Sigmoid colon (tissue), 4 donors: ENCODE measurements at regions not wholly inside any gene's neighbourhood (a gene's known extent, or its start where the extent isn't known, plus 50 kb on each side); places are given as distances from the start of the nearest gene placed in this dataset.

Experiments used
- EP300 ChIP-seq, 4 donors: sonication (generic); formaldehyde crosslinking; IDR thresholded peaks; one replicate each; pipeline ENCODE4 v1.6.1; 2017; ENCODE audit warnings: antibody characterized with exemption in 4 of 4
- POLR2A ChIP-seq, 2 donors: fragments of 450-650 bp; IDR thresholded peaks; one replicate each; pipeline ENCODE4 v1.6.1; 2016; ENCODE audit warnings: antibody characterized with exemption in 2 of 2, mild to moderate bottlenecking in 2 of 2, moderate library complexity in 2 of 2
- TF ChIP-seq, protein P1 (sequence below), 4 experiments: fragments of 450-650 bp in 3 of 4; fragments of 200-600 bp in 1 of 4; IDR thresholded peaks; one replicate each; pipeline ENCODE4 v1.5.1; 2016 to 2019; ENCODE audit warnings: antibody characterized with exemption in 4 of 4, mild to moderate bottlenecking in 3 of 4, moderate library complexity in 2 of 4

DNA sequence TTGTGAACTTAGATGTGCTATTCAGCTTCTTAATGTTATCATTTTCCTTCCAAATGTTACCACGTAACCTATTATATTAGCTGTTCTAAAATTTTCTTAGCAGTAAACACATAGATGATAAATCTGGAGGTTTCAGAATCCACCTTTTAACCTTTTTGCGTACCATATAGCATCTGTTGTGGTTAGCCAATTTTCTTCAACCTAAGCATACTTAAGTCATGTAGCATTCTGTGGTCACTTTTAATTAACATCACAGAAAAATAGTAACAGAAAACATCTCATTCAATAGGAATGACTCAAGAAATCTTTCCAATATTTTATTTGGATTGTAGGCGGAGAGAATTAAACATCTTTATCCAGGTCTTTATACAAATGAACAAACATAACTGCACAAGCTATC is 1465.3 kb upstream of the GBE1 start:
- TF ChIP-seq, protein P1, sequence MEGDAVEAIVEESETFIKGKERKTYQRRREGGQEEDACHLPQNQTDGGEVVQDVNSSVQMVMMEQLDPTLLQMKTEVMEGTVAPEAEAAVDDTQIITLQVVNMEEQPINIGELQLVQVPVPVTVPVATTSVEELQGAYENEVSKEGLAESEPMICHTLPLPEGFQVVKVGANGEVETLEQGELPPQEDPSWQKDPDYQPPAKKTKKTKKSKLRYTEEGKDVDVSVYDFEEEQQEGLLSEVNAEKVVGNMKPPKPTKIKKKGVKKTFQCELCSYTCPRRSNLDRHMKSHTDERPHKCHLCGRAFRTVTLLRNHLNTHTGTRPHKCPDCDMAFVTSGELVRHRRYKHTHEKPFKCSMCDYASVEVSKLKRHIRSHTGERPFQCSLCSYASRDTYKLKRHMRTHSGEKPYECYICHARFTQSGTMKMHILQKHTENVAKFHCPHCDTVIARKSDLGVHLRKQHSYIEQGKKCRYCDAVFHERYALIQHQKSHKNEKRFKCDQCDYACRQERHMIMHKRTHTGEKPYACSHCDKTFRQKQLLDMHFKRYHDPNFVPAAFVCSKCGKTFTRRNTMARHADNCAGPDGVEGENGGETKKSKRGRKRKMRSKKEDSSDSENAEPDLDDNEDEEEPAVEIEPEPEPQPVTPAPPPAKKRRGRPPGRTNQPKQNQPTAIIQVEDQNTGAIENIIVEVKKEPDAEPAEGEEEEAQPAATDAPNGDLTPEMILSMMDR (IDR thresholded peaks at IDR 0.05), result no peak
- no peak for TF ChIP-seq POLR2A (IDR thresholded peaks at IDR 0.05)
- no peak for TF ChIP-seq EP300 (IDR thresholded peaks at IDR 0.05)
